ENCODE measurements at regions not wholly inside any gene's neighbourhood (a gene's known extent, or its start where the extent isn't known, plus 50 kb on each side); places are given as distances from the start of the nearest gene placed in this dataset.
A peak's percentile ranks its signal among the peaks of the same experiment; 100 is the strongest.

DNA sequence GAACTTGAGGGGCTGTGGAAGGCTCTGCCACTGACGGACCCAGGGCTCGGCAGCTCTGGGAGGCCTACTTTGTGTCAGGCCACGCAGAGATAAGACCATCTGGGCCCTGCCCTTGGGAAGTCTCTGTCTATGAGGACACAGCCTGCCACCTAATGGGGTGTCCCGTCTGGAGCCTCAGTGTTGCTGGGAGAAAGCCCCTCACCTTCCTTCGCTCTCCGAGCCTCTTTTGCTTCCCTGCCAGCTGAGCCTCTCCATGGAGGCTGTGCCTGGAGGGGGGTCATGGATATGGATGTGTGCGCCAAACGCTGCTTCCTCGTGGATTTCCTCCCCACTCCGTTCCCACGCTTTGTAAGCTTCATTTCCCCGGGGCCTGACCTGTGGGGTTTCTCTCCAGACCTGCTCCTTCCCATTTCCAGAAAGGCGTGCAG is 228.8 kb downstream of the SEC14L1 start:
- ATAC-seq = no peak
- no peak for DNase-seq
- intact Hi-C loops (cut with DNase I, micrococcal nuclease) = no loop called here

DNA sequence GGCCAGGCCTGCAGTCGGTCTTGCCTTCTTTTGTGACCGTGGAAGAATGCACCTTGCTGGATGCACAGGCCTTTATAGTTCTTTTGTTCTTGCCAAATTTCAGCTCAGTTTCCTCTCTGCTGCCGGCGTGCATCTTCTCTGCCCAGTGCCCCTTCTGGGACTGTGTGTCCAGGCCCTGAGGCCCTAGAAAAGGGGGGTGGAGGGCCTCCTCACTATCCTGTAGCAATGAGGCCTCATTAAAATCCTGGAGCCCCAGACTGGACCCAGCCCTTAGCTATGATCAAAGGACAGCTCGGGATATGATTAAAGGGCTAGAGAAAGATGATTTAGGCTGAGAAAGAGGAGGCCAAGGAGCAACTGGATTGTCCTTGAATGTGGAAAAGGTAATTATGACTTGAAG is 229.8 kb downstream of the SEC14L1 start:
- ATAC-seq (no peak), DNase-seq (no peak)
- intact Hi-C loops (cut with DNase I, micrococcal nuclease) = loop anchor here in 1 of 2 donors (10.0 kb wide), 1 partner anchor 54 kb away; no protein-coding TSS in a partner anchor

- no peak for DNase-seq
- peak; percentile 16 for ATAC-seq
- intact Hi-C loops (cut with DNase I, micrococcal nuclease) = loop anchor here in 1 of 2 donors (10.0 kb wide), 1 partner anchor 53 kb away; no protein-coding TSS in a partner anchor
These were observed 230.5 kb downstream of the SEC14L1 start for GRCh38 chr17:77371117-77371887.

DNA sequence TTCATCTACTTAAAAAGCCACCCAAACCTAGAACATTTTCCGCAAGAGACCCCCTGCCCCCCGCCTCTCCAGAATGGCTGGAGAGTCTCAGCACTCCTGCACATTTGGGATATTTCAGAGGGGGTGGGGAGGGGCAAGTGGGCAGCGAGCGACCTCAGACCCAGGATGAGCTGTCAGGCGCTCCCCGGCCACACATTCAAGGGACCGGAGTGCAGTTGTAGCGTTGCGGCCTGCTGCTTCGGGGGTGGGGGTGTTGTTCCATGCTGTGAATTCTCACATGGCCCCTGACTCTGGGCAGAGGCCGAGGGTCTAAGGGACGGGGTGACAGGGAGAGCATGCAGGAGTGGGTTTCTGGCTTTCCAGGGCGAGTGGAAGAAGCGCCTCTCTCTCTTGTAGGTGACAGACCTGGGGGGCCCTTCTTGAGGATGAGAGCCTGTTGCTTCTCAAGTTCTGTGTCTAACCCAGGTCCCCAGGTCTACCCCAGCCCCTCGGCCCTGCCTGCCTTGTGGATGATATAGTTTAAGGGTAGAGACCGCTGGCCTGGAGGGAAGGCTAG is 231.2 kb downstream of the SEC14L1 start:
- DNase-seq = no peak

DNA sequence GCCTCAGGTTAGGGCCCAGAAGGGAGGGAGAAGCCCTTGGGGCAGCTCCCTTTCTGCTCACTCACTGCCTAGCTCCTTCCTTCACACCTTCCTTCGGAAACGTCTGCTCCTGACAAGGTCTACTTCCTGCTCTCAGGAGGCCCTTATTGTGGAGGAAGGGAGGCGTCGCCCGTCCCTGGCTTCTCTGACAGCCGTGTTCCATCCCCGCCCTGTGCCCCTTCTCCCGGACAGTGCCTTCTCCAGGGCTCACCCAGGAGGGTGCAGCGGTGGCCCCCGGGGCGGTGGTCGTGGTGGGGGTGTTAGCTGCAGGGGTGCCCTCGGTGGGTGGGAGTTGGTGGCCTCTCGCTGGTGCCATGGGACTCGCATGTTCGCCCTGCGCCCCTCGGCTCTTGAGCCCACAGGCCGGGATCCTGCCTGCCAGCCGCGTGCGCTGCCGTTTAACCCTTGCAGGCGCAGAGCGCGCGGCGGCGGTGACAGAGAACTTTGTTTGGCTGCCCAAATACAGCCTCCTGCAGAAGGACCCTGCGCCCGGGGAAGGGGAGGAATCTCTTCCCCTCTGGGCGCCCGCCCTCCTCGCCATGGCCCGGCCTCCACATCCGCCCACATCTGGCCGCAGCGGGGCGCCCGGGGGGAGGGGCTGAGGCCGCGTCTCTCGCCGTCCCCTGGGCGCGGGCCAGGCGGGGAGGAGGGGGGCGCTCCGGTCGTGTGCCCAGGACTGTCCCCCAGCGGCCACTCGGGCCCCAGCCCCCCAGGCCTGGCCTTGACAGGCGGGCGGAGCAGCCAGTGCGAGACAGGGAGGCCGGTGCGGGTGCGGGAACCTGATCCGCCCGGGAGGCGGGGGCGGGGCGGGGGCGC is 231.9 kb downstream of the SEC14L1 start:
- intact Hi-C loops (cut with DNase I, micrococcal nuclease) = loop anchor here in 1 of 2 donors (10.0 kb wide), 1 partner anchor 52 kb away; no protein-coding TSS in a partner anchor
- DNase-seq = peak; percentile 82 to 86
- ATAC-seq = peak; percentile 85

More for the DNA sequence above, 231.2 kb downstream of the SEC14L1 start:
- intact Hi-C loops (cut with DNase I, micrococcal nuclease) = loop anchor here in 1 of 2 donors (10.0 kb wide), 1 partner anchor 53 kb away; no protein-coding TSS in a partner anchor
- no peak for ATAC-seq

GRCh38 chr17:77373299-77374169 is 232.8 kb downstream of the SEC14L1 start:
- DNase-seq = peak in 1 of 2 donors; percentile 48
- ATAC-seq = peak; percentile 2
- intact Hi-C loops (cut with DNase I, micrococcal nuclease) = loop anchor here in 1 of 2 donors (10.0 kb wide), 1 partner anchor 51 kb away; no protein-coding TSS in a partner anchor

- ATAC-seq (peak; percentile 18), DNase-seq (peak; percentile 74 to 83)
- intact Hi-C loops (cut with DNase I, micrococcal nuclease) = loop anchor here in 1 of 2 donors (10.0 kb wide), 1 partner anchor 50 kb away; no protein-coding TSS in a partner anchor
These were observed 233.6 kb downstream of the SEC14L1 start for GRCh38 chr17:77374170-77374936.

DNA sequence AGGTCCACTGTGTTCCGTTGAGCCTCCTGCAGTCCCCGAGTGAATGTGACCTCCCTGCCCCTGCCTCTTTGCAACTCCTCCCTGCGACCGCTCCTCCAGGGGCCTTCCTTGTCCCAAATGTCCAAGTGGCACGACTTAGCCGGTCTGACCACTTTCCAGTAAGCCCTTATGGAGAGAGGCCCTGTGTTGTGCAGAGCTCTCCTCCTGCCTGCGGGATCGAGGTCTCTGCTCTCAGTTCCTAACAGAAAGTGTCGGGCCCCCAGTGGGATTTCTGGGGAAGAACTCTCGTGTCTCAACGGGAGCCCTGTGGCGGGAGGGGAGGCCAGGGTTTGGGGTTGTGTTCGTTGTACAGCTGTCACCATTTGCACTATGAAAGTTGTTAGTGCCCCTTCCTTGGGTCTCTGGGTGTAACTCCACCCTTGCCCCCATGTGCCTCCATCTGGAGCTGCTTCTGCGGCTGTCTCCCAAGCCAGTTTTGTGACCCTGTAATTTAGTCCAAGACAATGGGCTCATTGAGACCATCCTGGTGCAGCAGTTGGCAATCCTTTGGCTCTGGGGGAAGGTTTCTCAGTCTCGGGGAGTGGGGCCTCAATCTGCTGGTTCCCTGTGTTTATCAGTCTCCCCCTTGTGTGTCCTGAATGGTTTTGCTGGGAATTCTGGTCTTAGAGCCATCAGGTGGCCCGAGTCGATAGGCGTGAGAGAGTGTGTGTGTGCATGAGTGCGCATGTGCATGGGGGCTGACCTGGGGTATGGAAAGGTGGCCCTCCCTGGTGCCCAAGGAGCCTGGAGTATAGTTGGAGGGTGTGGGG is 234.5 kb downstream of the SEC14L1 start:
- DNase-seq (no peak), ATAC-seq (no peak)
- intact Hi-C loops (cut with DNase I, micrococcal nuclease) = loop anchor here in 1 of 2 donors (10.0 kb wide), 1 partner anchor 49 kb away; no protein-coding TSS in a partner anchor

- intact Hi-C loops (cut with DNase I, micrococcal nuclease) = loop anchor here in 1 of 2 donors (10.0 kb wide), 1 partner anchor 49 kb away; no protein-coding TSS in a partner anchor
- ATAC-seq (no peak), DNase-seq (peak in 1 of 2 donors; percentile 55)
These were observed 235.3 kb downstream of the SEC14L1 start for GRCh38 chr17:77375917-77376651.

GRCh38 chr17:77376795-77377709 is 236.3 kb downstream of the SEC14L1 start:
- ATAC-seq (no peak), DNase-seq (no peak)
- intact Hi-C loops (cut with DNase I, micrococcal nuclease) = loop anchor here in 1 of 2 donors (10.0 kb wide), 1 partner anchor 48 kb away; no protein-coding TSS in a partner anchor

GRCh38 chr17:77377710-77378235 is 237.0 kb downstream of the SEC14L1 start:
- DNase-seq = no peak
- intact Hi-C loops (cut with DNase I, micrococcal nuclease) = loop anchor here in 1 of 2 donors (10.0 kb wide), 1 partner anchor 47 kb away; no protein-coding TSS in a partner anchor
- ATAC-seq = no peak

DNA sequence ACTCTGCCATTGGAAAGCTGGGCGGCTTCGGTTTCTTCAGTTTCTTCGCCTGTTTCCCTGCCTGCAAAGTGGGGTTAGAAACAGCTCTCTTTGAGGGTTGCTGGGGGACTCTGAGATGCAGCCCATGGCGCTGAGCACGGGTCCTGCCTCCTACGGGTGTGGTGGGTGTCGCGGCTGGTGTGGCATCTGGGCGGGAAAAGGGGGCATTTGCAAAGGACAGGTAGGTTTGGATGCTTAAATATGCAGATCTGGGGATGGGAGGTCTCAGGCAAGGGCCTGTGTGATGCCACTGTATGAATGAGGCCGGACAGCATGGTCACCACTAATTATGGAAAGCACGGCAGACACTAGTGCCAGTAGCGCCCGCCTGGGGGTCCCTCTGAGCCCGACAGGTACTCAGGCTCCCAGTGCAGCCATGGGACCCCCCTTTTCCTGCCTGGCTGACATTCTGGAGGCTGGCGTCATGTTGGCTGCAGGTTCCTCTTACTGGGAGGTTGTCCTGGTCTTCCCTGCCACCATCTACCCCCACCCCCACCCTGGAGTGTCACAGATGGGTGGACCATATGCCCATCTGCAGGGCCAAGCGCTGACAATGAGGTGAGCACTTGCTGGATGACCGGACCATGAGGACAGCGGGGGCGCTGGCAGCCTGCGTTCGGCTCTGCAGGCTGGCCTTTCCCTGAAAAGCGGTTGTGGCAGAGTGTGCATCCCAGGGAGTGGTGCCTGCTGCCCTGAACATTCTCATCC is 237.7 kb downstream of the SEC14L1 start:
- intact Hi-C loops (cut with DNase I, micrococcal nuclease) = loop anchor here in 1 of 2 donors (10.0 kb wide), 1 partner anchor 46 kb away; no protein-coding TSS in a partner anchor
- DNase-seq = no peak
- ATAC-seq = no peak

DNA sequence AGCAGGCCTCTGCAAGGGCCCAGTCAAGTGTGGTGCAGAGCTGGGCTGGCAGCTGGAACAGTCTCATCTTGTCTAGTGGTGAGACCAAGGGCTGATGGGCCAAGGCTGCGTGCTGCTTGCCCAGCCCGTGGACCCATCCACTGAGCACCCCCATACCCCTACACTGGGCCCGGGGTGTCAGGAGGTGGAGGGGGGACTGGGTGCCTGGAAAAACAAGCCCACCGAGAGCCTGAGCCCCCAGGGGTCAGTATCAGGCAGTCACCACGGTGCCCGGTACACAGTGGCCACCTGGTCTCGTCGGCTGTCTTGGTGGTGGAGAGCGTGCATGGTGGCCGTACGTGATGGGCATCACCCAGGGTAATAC is 238.3 kb downstream of the SEC14L1 start:
- no peak for DNase-seq
- intact Hi-C loops (cut with DNase I, micrococcal nuclease) = loop anchor here in 1 of 2 donors (10.0 kb wide), 1 partner anchor 46 kb away; no protein-coding TSS in a partner anchor

DNA sequence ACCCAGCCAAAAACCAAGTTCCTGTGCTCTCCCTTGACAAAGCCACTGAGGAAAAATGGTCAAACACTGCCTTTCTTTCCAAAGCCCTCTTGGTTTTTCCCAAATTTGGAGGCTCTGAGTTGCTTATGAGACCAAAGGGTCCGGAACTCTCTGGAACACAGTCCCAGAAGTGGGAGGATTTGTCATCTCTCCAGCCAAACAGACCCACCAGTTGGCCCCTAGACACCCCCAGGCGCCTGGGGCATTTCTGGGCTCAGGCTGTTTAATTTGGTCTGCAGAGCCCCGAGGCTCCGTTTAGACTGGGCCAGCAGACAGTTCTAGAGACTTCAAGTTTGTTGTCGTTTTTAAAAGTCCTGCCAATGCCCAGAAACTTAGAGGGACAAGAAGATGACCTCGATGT is 239.1 kb downstream of the SEC14L1 start:
- intact Hi-C loops (cut with DNase I, micrococcal nuclease) = loop anchor here in 1 of 2 donors (10.0 kb wide), 1 partner anchor 45 kb away; no protein-coding TSS in a partner anchor
- DNase-seq (no peak), ATAC-seq (no peak)

More for the DNA sequence above, 238.3 kb downstream of the SEC14L1 start:
- no peak for ATAC-seq
